SK-N-SH (cell line): ENCODE measurements at regions not wholly inside any gene's neighbourhood (a gene's known extent, or its start where the extent isn't known, plus 50 kb on each side); places are given as distances from the start of the nearest gene placed in this dataset.

ENCODE experiments used
- CTCF ChIA-PET: fragments of 300-600, 350-600 bp; formaldehyde crosslinking; extraction: SDS; loops from one replicate; lab custom pipeline; 2021; lab: Yijun Ruan, JAX
- POLR2A ChIA-PET: fragments of 350-600 bp; sonication (Branson Sonifier 250); formaldehyde crosslinking; extraction: SDS; loops from one replicate; lab custom pipeline; 2020; ENCODE audit warnings: antibody characterized with exemption, inconsistent platforms; lab: Yijun Ruan, JAX
- DNase-seq: peaks from one replicate; pipeline ENCODE4 v3.0.0; 2012
- H2AFZ ChIP-seq: fragments of 200-600 bp; sonication (generic); 2 replicates; pipeline ENCODE4 v1.8.1; 2016; ENCODE audit warnings: antibody characterized with exemption, mild to moderate bottlenecking, low read depth
- H3F3A ChIP-seq: fragments of 200-600 bp; sonication (generic); replicated peaks from 2 replicates; pipeline ENCODE3; 2016; ENCODE audit warnings: antibody characterized with exemption, mild to moderate bottlenecking; ENCODE audit not compliant: insufficient read depth
- H3K27ac ChIP-seq, 2 experiments: fragments of 200-500 bp in 1 of 2; fragments of 200-600 bp in 1 of 2; sonication (Bioruptor generic) in 1 of 2; sonication (generic), shearing (Covaris generic) in 1 of 2; 2 replicates each; pipeline versions ENCODE4 v1.5.1 to v1.6.1; 2014 to 2016; ENCODE audit warnings: low read depth in 2 of 2, inconsistent platforms in 1 of 2, low read length in 1 of 2, mild to moderate bottlenecking in 1 of 2, mixed read lengths in 1 of 2
- H3K27me3 ChIP-seq: fragments of 200-600 bp; sonication (generic), shearing (Covaris generic); 2 replicates; pipeline ENCODE4 v1.6.1; 2016; ENCODE audit warnings: mixed run types; ENCODE audit not compliant: insufficient read depth
- H3K36me3 ChIP-seq, 2 experiments: fragments of 200-500 bp in 1 of 2; fragments of 200-600 bp in 1 of 2; sonication (Bioruptor generic) in 1 of 2; sonication (generic) in 1 of 2; replicated peaks in 1 of 2; 2 replicates each; pipeline versions ENCODE3 to v1.5.1; 2014 to 2016; ENCODE audit warnings: low read length in 1 of 2, mild to moderate bottlenecking in 1 of 2; ENCODE audit not compliant: insufficient read depth in 2 of 2, control insufficient read depth in 1 of 2
- H3K4me1 ChIP-seq, 2 experiments: fragments of 200-500 bp in 1 of 2; fragments of 200-600 bp in 1 of 2; sonication (Bioruptor generic) in 1 of 2; sonication (generic), shearing (Covaris generic) in 1 of 2; 2 replicates each; pipeline versions ENCODE4 v1.5.1 to v1.6.1; 2014 to 2016; ENCODE audit warnings: low read depth in 1 of 2, low read length in 1 of 2, mixed run types in 1 of 2; ENCODE audit not compliant: insufficient read depth in 2 of 2, control insufficient read depth in 1 of 2
- H3K4me2 ChIP-seq: fragments of 200-600 bp; sonication (generic), shearing (Covaris generic); 2 replicates; pipeline ENCODE4 v1.6.1; 2017; ENCODE audit warnings: mixed run types
- H3K4me3 ChIP-seq, 2 experiments: fragments of 200-500 bp in 1 of 2; fragments of 200-600 bp in 1 of 2; sonication (Bioruptor generic) in 1 of 2; sonication (generic), shearing (Covaris generic) in 1 of 2; 2 replicates each; pipeline versions ENCODE4 v1.5.1 to v1.8.1; 2014 to 2016; ENCODE audit warnings: low read depth in 2 of 2, inconsistent platforms in 1 of 2, low read length in 1 of 2, mild to moderate bottlenecking in 1 of 2, mixed read lengths in 1 of 2, moderate library complexity in 1 of 2
- H3K79me2 ChIP-seq: fragments of 200-600 bp; sonication (generic); 2 replicates; pipeline ENCODE4 v1.8.1; 2017; ENCODE audit warnings: mild to moderate bottlenecking; ENCODE audit not compliant: insufficient read depth
- H3K9ac ChIP-seq: fragments of 200-600 bp; sonication (generic); 2 replicates; pipeline ENCODE4 v1.6.1; 2017; ENCODE audit warnings: mixed run types
- H3K9me2 ChIP-seq: fragments of 200-600 bp; sonication (generic); 2 replicates; pipeline ENCODE4 v1.6.1; 2017; ENCODE audit warnings: mixed run types
- H3K9me3 ChIP-seq: fragments of 200-600 bp; sonication (generic); 2 replicates; pipeline ENCODE4 v1.6.1; 2017; ENCODE audit warnings: mixed run types, mild to moderate bottlenecking, moderate library complexity
- H4K20me1 ChIP-seq: fragments of 200-600 bp; sonication (generic); 2 replicates; pipeline ENCODE4 v1.6.1; 2017; ENCODE audit warnings: mild to moderate bottlenecking, mixed run types; ENCODE audit not compliant: insufficient read depth
- ELF1 ChIP-seq: IDR thresholded peaks from 2 replicates; pipeline ENCODE4 v1.4.0; 2012
- FOSL2 ChIP-seq: IDR thresholded peaks from 2 replicates; pipeline ENCODE4 v1.4.0; 2012; ENCODE audit warnings: low read depth, mild to moderate bottlenecking, moderate library complexity, borderline replicate concordance
- FOXJ3 ChIP-seq: sonication (generic); formaldehyde crosslinking; IDR thresholded peaks from 2 replicates; pipeline ENCODE4 v1.5.1; 2020; ENCODE audit warnings: mild to moderate bottlenecking, missing genetic modification reagents
- GABPA ChIP-seq: IDR thresholded peaks from 2 replicates; pipeline ENCODE4 v1.4.0; 2012; ENCODE audit warnings: low read depth, mild to moderate bottlenecking
- RAD21 ChIP-seq: IDR thresholded peaks from 2 replicates; pipeline ENCODE4 v1.6.1; 2012; ENCODE audit warnings: mild to moderate bottlenecking, low read length
- RFX5 ChIP-seq: IDR thresholded peaks from 2 replicates; pipeline ENCODE4 v1.6.1; 2012; ENCODE audit warnings: mild to moderate bottlenecking, improper control_type of control experiment, low read length
- SIN3A ChIP-seq: IDR thresholded peaks from 2 replicates; pipeline ENCODE4 v1.6.1; 2012; ENCODE audit warnings: low read depth, mild to moderate bottlenecking, low read length, moderate library complexity, borderline replicate concordance
- SMC3 ChIP-seq: IDR thresholded peaks from 2 replicates; pipeline ENCODE4 v1.6.1; 2012; ENCODE audit warnings: low read depth, low read length, improper control_type of control experiment
- TAF1 ChIP-seq: IDR thresholded peaks from 2 replicates; pipeline ENCODE4 v1.6.1; 2012; ENCODE audit warnings: low read depth, mild to moderate bottlenecking, low read length, moderate library complexity, borderline replicate concordance
- TCF12 ChIP-seq: IDR thresholded peaks from 2 replicates; pipeline ENCODE4 v1.4.0; 2012
- WGBS: methylation state at CpG from one replicate; pipeline ENCODE4 v1.1.6; 2017; ENCODE audit warnings: low lambda C conversion rate; 5-methylcytosine and 5-hydroxymethylcytosine counted together
- TF ChIP-seq, protein P1 (sequence below): fragments of 150-350 bp; IDR thresholded peaks from 2 replicates; pipeline ENCODE4 v1.6.1; 2017; ENCODE audit warnings: antibody characterized with exemption, low read length, low read depth, borderline replicate concordance
- TF ChIP-seq, protein P2 (sequence below): IDR thresholded peaks from 2 replicates; pipeline ENCODE4 v1.4.0; 2012; ENCODE audit warnings: low read depth, borderline replicate concordance
- TF ChIP-seq, protein P3 (sequence below): IDR thresholded peaks from 2 replicates; pipeline ENCODE4 v1.4.0; 2012; ENCODE audit warnings: low read depth, borderline replicate concordance
- TF ChIP-seq, protein P4 (sequence below): IDR thresholded peaks from 2 replicates; pipeline ENCODE4; 2012

DNA sequence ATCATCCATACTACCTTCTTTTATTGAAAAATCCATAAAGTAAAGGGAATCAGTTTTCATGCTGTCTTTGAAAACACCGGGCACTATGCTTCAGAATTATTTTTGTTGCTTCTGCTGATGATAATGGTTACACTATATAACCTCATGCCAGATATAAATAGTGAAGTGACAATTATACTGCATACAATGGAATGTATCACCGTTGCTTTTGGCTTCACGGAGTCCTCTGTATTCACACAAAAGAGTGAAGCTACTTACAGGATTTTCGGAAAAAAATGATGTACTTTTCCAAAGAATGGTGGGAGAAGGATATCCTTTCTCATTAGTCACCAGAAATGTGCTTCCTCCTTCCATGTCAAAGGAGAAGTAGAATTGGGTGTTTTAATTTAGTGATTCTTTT is 159.1 kb upstream of the PITX2 start:
- no peak overlapping the region for H3K9ac ChIP-seq
- no peak overlapping the region for H3K27ac ChIP-seq
- no peaks in the 10 kb centered on the region for H4K20me1 ChIP-seq
- H3K4me2 ChIP-seq = no peak overlapping the region
- ChIA-PET POLR2A (no interaction called here), CTCF (no interaction called here)
- H3K27me3 ChIP-seq = no peaks in the 10 kb centered on the region; the same call in 1 of the 2 replicates
- no peaks in the 10 kb centered on the region for H3K9me3 ChIP-seq
- WGBS = 1% methylated on average over 4 of the region's 4 CpGs
- H3F3A ChIP-seq = no peaks in the 10 kb centered on the region
- no peak for DNase-seq
- TF ChIP-seq SMC3 = no peak
- no peak for TF ChIP-seq ELF1
- TF ChIP-seq FOXJ3 = no peak
- no peak for TF ChIP-seq TCF12
- no peak for TF ChIP-seq RFX5
- TF ChIP-seq, protein P1, sequence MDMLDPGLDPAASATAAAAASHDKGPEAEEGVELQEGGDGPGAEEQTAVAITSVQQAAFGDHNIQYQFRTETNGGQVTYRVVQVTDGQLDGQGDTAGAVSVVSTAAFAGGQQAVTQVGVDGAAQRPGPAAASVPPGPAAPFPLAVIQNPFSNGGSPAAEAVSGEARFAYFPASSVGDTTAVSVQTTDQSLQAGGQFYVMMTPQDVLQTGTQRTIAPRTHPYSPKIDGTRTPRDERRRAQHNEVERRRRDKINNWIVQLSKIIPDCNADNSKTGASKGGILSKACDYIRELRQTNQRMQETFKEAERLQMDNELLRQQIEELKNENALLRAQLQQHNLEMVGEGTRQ = no peak
- TF ChIP-seq RAD21 = no peak
- TF ChIP-seq, all 33 proteins: peak for 0
- Histone ChIP-seq H3K4me1 (no peaks in the 10 kb centered on the region), H3K9me2 (no peaks in the 10 kb centered on the region; the same call in 1 of the 2 replicates), H3K36me3 (no peaks in the 10 kb centered on the region), H2AFZ (no peak overlapping the region), H3K4me3 (no peak overlapping the region), H3K79me2 (no peaks in the 10 kb centered on the region)

DNA sequence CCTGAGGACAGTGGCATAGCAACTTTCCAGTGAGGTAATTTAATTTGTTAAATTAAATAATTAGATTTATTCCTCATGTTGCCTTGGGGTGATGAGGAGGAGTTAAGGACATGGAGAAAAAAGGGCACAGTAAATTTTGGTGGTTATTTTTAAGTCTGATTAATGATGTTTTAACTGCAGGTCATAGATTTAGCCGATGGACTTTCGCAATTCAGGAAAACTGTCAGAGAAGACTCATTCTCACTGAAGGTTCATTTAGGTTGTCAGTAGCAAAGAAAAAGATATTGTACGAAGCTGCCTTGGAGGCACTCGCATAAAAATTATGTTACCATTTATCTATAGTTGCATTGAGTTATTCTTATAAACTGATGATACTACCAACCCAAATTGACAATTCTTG is 164.2 kb upstream of the PITX2 start:
- no peak overlapping the region for H3K4me2 ChIP-seq
- TF ChIP-seq FOSL2 (no peak), TAF1 (no peak), GABPA (no peak), RFX5 (no peak), SIN3A (no peak)
- TF ChIP-seq, protein P2, sequence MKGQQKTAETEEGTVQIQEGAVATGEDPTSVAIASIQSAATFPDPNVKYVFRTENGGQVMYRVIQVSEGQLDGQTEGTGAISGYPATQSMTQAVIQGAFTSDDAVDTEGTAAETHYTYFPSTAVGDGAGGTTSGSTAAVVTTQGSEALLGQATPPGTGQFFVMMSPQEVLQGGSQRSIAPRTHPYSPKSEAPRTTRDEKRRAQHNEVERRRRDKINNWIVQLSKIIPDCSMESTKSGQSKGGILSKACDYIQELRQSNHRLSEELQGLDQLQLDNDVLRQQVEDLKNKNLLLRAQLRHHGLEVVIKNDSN = no peak
- TF ChIP-seq, protein P1 = no peak
- TF ChIP-seq, protein P3, sequence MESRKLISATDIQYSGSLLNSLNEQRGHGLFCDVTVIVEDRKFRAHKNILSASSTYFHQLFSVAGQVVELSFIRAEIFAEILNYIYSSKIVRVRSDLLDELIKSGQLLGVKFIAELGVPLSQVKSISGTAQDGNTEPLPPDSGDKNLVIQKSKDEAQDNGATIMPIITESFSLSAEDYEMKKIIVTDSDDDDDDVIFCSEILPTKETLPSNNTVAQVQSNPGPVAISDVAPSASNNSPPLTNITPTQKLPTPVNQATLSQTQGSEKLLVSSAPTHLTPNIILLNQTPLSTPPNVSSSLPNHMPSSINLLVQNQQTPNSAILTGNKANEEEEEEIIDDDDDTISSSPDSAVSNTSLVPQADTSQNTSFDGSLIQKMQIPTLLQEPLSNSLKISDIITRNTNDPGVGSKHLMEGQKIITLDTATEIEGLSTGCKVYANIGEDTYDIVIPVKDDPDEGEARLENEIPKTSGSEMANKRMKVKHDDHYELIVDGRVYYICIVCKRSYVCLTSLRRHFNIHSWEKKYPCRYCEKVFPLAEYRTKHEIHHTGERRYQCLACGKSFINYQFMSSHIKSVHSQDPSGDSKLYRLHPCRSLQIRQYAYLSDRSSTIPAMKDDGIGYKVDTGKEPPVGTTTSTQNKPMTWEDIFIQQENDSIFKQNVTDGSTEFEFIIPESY = no peak
- TF ChIP-seq, protein P4, sequence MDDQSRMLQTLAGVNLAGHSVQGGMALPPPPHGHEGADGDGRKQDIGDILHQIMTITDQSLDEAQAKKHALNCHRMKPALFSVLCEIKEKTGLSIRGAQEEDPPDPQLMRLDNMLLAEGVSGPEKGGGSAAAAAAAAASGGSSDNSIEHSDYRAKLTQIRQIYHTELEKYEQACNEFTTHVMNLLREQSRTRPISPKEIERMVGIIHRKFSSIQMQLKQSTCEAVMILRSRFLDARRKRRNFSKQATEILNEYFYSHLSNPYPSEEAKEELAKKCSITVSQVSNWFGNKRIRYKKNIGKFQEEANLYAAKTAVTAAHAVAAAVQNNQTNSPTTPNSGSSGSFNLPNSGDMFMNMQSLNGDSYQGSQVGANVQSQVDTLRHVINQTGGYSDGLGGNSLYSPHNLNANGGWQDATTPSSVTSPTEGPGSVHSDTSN = no peak
- TF ChIP-seq, all 33 proteins: peak for 0
- no peaks in the 10 kb centered on the region for H4K20me1 ChIP-seq
- H3F3A ChIP-seq = no peaks in the 10 kb centered on the region
- H3K79me2 ChIP-seq = no peaks in the 10 kb centered on the region
- ChIA-PET CTCF (no interaction called here), POLR2A (no interaction called here)
- H3K9me3 ChIP-seq = no peaks in the 10 kb centered on the region
- H3K9me2 ChIP-seq = no peaks in the 10 kb centered on the region; the same call in 1 of the 2 replicates
- no peak overlapping the region for H2AFZ ChIP-seq
- DNase-seq = no peak
- WGBS = 6% methylated on average over 4 of the region's 4 CpGs
- H3K27ac ChIP-seq = no peak overlapping the region
- no peaks in the 10 kb centered on the region; the same call in 1 of the 2 replicates for H3K27me3 ChIP-seq
- no peak overlapping the region for H3K9ac ChIP-seq
- no peaks in the 10 kb centered on the region for H3K4me1 ChIP-seq
- H3K4me3 ChIP-seq = no peak overlapping the region
- H3K36me3 ChIP-seq = no peaks in the 10 kb centered on the region
